ENCODE measurements at regions not wholly inside any gene's neighbourhood (a gene's known extent, or its start where the extent isn't known, plus 50 kb on each side); places are given as distances from the start of the nearest gene placed in this dataset.

DNA sequence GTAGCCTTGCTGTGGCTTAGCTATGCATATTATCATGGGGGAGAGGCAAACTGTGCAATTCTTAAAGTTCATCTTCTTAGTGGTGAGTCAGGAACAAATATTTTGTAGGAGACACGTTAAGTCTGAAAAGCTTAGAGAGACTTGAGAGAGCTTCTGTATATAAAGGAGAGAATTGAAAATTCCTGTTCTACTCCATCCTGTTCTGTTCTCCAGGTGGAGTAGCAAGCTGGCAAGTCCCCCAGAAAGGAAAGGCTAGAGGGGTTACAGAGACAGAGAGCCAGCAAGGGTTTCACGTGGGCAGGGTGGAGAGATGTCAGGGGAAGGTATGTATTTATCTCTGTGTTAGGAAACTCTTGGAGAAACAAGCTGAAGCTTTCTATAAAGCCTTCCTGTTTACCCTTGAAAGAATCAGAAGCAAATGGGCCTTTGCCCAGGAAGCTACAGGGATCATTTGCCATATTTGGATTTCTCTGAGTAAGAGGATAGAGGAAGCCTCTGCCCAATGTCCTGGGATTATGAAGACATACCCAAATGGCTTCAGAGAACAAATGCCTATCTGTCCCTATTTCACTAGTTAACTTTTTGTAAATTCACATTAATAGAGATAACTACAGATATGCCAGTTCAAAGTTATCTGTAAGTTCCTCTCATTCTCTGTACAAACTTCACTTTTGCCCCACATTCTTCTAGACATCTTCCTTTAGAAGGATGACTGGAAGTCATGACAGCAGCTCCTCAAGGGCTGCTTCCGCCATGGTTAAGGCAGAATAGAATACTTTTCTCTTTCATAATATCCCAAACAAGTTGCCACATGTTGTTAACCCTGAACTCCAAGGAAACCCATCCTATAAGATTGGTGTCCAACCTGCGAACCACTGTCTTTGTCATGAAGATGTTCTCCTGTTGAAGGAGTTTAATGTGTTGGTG is 126.7 kb upstream of the NEDD9 start:
- DNase-seq (ENCODE audit: low read depth in 2 of 2): no peak

DNA sequence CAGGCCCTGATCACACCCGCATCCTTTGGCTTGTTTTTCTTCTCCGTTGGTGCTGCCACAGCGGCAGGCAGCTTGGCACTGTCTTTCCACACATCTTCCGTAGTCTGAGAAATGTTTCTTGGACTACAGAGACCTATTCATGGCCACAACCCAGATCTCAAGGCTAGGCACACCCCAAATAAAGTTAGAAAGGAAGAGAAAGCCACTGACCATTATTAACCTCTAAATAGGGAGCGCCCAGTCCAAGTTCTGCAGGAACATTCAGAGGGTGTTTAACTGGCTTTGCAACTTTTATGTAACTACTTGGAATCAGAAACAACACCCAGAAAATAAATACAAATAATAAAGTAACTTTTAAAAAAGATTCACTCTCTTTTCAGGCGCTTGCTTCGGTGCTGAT is 124.8 kb upstream of the NEDD9 start:
- DNase-seq (ENCODE audit: low read depth in 2 of 2): no peak

DNA sequence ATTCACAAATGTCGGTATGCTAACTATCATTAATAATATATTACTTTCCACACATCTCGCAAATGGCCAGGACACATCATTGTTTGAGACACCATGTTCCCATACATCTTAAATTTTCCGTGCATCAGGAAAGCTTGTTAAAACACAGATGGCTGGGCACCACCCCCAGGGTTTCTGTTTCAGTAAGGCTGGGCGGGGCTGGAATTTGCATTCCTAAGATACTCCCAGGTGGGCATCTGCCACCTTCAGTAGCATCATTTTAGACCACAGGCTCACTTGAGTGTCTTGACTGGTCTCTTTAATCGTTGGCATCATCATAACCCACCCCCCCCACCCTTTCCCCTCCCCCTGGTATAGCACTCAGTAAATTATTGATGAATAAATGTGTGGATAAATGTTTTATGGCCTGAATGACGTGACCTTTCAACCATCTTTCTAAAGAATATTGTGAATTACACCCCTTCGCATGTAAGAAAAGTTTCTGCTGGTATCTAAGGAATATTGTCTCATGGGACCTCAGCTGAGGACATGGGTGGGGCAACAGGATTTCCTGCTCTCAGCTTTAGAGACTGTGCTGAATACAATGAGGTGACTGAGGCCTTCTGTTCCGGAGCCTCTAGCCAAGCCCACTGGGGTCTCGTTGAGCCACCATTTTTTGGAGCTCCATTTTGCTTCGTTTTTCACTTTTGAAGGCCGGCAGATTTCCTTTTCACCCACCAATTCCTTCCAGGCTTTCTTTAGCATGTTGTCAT is 124.1 kb upstream of the NEDD9 start:
- no peak for DNase-seq (ENCODE audit: low read depth in 2 of 2)

DNA sequence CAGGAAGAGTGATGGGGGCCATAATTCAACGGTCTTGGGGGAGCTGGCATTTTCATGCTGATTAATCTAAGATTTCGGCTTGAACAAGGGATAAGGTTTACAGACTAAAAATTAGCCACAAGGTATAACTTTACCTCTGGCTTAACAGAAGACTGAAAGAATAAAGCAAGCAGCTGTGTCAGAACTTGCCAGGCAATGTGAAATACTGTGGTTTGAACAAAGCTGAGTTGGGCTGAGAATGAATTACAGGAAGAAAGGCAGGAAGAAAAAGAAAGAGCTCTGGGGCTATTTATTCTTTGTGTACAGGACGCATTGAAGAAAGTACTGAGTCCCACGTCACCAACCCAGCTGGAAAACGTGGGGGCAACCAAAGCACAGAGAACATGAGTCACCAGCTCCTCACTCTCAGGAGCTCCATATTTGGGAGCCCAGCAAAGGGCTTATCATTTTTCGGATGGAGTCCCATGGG is 121.5 kb upstream of the NEDD9 start:
- no peak for DNase-seq (ENCODE audit: low read depth in 2 of 2)

DNA sequence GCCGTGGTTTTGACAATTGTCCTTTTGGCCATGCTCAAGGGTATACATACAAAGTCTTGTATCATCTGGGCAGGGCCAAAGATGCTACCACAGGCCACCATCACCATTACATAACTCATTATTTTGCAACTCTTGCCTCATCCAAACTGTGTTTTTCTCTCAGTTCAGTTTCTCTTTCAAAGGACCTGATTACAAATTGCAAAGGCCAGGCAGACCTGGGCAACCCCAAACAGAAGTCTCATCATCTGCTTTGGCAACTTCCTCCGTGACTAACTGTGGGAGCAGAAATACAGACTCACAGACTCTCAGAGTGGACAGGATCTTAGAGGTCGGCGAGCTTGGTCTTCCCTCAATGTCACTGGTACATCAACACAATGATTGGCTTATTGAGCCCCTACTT is 117.8 kb upstream of the NEDD9 start:
- no peak for DNase-seq (ENCODE audit: low read depth in 2 of 2)

DNA sequence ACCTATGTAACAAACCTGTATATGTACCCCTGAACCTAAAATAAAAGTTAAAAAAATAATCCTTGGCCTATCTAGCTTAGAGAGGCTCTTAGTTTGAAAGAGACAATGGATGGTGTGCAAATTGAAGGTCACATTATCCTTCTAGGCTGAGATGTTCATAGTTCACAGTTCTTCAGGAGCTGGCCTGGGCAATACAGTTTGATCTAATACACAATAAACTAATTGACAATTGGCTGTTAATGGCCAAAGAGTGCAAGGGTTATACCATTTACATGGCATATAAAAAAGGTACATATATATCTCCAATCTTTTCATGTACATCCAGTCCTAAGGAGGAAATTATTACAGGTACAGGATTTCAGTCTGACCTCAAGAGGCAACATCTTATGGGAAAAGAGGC is 117.4 kb upstream of the NEDD9 start:
- no peak for DNase-seq (ENCODE audit: low read depth in 2 of 2)

DNA sequence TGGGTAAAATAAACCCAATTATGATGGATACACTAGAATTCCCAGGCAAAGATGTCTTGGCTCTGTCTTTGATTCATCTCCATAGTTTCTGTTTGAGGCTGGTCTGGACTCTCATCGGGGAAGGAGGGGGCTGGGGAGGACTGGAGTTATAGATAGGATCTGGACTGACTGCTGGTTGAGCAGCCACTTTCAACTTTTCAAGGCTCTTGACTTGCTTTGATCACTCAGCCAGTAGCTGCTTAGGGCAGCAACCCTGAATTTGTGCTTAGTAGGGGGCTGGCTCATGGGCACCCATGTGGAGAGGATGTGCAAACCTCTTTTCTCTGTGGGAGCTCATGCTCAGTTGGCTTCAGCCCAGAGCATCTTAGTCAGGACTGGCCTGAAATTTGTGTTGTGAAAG is 114.0 kb upstream of the NEDD9 start:
- no peak for DNase-seq (ENCODE audit: low read depth in 2 of 2)

DNA sequence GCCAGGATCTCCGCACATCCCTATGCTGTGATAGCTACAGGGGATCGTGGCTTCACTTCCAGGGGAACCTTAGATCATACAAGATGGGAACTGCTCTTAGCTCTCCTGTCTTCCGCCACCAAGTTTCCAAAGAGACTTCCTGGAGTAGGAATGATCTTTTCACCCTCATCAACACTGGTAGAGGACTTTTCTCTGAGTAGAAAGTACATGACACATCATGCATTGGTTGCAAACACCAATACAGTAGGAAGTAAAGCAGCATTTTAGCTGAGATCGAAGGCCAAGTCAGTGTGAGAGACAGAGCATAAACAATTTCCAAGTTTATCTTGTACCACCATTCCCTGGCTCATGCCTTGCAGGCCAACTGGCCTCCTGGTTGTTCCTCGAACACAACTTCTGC is 113.1 kb upstream of the NEDD9 start:
- no peak for DNase-seq (ENCODE audit: low read depth in 2 of 2)

DNA sequence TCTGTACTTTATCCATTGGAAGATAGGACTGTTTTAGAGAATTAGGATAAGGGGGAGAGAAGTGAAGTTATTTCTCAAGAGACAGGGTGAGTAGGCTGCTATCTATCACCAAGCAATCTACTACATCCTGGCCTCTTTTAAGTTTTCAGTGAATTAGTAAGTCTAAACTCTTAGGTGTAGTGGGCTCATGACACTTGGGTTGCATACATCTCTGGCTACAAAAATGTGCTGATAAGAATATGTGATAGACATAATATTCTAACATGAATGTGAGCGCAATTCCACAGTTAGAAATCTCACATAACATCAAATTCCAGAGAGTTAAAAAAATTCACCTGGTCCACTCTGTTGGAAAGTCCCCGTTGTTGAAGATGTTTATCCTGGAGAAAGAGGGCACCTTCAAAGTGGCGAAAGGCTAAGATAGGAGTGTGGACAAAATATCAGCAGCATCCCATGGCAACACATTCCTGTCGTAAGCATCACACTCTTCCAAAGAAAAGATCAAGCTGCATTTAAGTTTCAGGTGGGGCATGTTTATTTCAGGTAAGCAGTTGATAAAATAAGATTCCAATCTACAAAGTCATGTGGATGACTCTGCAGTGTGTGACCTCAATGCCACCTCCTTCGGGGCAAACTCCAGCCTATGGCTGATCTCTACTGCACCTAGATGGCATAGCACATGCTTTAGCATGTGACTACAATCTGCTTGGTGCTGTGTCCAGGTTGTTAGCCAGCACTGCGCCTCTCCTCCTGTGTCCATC is 111.7 kb upstream of the NEDD9 start:
- no peak for DNase-seq (ENCODE audit: low read depth in 2 of 2)

DNA sequence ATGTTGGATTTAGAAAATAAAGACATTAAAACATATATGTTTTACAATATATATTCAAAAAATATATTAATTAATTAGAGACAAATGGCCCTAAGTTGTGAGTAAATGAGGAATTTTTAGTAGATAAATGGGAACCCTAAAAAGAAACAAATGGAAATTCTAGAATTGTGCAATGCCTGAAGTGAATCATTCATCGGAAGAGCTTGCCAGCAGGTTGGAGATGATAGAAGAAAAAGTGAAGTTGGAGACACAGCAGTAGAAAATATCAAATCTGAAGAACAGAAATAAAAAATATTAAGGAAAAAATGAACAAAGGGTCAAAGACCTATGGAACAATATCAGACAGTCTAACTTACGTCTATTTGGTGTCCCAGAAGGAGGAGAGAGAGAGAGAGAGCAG is 109.4 kb upstream of the NEDD9 start:
- no peak for DNase-seq (ENCODE audit: low read depth in 2 of 2)

DNA sequence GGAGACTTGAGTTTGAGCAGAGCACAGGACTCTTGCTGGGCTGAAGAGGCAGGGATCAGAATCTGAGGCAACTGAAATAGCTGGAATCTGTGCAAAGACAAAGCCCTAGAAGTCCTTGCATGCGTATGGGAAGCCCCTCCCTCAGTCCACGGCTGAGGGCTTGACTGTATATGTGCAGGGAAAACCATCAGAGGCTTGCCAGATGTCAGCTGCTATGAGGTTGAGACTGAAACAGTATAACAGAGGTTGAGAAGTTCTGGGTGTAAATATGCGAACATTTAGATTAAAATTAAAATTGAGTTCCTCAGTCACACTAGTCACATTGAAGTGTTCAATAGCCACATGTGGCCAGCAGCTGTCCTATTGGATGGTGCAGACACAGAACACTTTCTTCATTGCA is 108.8 kb upstream of the NEDD9 start:
- DNase-seq (ENCODE audit: low read depth in 2 of 2): no peak

DNA sequence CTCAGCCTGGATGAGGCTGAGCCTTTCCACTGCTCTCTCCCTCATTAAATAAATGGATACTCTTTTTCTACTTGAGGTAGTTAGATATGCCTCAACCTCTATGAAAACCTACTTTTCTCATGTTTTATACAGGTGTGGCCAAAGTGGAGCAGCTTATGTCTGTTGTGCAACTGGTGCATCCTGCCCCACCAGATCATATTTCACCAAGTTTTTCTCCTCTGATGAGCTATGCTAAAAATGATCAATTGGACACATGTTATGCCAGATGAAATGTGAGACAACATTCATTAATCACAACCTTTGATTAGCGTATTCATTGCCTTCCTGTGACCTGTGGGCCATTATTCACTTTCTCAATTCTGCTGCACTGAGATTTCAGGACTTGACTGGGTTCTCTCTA is 106.9 kb upstream of the NEDD9 start:
- DNase-seq (ENCODE audit: low read depth in 2 of 2): no peak

DNA sequence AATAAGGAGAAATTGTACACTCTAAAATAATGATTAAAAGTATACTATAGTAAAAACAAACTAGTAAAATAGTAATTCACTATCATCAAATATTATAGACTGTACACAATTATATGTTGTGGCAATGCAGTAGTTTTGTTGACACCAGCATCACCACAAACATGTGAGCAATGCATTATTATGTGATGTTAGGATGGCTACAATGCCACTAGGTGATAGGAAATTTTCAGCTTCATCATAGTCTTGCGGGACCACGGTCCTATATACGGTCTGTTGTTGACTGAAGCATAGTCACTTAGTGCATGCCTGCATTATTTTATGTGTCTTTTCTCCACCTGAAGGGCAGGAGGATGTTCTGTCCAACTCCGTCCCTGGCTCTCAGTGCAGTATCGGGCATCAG is 104.8 kb upstream of the NEDD9 start:
- DNase-seq (ENCODE audit: low read depth in 2 of 2): no peak

DNA sequence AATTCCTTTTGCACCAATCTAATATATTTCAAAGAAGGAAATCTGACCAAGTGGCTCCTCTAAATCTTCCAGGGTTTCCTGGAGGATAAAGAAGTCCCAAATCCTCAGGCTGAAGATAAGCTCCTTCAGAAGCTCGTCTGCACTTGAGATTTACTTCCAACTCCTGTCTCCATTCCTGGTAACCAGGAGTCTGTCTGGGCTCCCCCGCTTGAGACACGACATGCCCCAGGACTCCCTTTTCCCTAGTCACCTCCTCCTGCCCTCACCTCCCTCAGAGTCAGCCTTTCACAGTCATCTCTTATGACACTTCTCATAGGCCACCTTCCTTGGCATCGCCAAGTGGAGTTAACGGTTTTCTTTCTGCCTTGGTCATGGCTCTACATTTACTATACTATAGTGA is 103.4 kb upstream of the NEDD9 start:
- no peak for DNase-seq (ENCODE audit: low read depth in 2 of 2)

DNA sequence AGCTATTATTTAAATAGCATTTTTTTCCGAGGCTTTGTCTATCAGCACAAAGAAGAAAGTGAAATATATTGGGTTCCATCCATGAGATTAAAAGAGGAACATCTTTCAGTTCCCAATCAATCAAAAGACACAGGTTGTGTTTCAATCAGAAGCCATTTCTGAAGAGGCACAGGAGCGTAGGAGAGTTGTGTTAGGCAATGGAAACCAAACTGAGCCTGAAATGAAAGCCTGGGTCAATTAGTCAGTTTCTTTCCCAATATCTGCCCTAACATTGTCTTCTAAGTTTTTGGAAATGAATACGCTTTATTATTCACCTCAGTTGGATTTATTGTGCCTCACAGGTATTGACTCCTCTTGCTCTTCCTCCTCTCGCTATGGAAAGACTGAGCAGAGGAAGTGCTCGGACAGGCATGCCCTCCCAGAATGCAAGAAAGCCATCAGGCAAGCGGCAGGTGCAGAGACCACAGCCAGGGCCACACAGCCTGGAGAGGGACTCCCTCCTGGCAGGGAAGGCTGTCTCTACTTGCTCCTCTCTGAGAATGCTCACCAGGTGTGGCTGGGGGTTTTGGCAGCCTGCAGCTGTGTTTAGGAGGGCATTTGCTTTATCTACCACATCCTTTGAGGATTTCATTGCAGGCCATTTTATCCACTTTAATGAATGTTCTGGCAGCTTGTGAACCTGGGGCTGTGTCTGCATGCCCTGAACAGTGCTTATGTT is 100.8 kb upstream of the NEDD9 start:
- DNase-seq (ENCODE audit: low read depth in 2 of 2): no peak

DNA sequence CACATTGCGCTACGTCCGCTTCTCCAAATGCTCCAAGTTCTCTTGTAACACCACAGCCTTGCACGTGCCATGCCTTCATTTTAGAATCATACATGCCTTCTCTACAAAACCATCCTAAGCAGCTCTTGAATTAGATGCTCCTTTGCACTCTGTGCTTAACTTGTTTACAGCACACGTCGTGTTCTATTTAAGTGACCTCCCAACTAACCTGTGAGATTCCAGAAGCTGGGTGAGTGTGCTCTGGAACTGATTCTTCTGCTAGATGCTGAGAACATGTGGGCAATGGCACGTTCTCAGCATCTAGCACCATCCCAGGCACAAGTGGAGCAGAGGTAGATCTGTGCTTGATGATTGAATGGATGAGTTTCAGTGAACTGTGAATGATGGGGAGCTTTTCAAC is 100.0 kb upstream of the NEDD9 start:
- DNase-seq (ENCODE audit: low read depth in 2 of 2): no peak

DNA sequence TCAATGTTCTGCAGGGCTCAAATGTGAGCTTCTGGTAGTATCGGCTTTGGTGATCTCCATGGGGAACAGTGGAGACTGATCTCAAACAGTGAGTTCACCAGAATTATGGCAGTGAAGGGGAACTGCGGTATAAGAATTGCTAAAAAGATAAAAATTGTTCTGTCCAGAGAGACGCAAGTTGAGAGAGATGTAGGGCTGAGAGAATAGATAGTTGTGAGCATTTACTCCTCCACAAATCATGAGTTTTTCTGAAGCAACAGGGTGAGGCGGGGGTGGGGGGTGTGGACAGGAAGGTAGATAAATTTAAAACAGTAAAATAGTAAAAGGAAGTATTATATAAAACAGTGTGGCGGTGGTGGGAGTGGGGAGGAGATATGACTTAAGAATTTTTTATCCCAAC is 98.6 kb upstream of the NEDD9 start:
- no peak for DNase-seq (ENCODE audit: low read depth in 2 of 2)

DNA sequence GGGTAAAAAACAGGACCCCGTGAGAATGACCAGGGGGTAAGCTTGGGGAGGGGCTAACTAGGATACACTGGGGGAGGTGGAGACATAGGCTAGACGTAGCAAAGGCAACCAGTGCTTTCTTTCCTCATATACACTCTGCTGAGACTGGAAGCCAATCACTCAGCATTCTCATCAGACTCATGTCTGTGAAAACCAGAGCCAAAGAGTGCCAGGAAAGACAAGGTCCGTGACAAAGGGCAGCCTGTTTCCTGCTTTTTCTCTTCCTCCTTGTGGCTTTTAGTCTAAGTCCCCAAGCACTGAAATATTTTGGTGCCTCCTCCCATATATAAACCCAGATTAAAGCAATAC is 97.9 kb upstream of the NEDD9 start:
- DNase-seq (ENCODE audit: low read depth in 2 of 2): no peak

DNA sequence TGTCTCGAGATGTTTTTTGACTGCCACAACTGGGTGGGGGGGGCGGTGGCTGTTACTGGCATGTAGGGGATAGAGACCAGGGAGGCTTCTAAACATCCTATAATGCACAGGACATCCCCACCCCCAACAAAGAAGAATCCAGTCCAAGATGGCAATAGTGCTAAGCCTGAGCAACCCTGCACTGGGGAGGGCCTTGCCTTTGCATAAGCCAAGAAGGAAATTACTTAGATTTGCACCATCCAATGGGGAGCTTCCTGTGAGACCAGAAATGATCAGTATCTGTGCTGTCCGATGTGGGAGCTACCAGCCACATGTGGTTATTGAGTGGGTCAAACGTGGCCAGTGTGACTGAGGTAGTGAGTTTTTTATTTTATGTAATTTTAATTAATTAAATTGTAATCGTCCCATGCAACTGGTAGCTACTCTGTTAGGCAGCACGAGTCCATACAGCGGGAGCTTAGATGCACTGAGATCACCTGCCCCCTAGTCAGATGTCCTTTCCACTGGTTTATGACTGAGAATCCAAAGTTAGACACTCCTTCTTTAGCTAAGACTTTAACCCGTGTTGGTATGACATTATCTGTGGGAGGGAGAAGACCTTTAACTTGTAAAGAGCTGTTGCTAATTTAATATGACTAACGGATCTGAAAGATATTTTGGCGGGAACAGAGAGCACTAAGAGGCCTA is 97.4 kb upstream of the NEDD9 start:
- DNase-seq (ENCODE audit: low read depth in 2 of 2): no peak

DNA sequence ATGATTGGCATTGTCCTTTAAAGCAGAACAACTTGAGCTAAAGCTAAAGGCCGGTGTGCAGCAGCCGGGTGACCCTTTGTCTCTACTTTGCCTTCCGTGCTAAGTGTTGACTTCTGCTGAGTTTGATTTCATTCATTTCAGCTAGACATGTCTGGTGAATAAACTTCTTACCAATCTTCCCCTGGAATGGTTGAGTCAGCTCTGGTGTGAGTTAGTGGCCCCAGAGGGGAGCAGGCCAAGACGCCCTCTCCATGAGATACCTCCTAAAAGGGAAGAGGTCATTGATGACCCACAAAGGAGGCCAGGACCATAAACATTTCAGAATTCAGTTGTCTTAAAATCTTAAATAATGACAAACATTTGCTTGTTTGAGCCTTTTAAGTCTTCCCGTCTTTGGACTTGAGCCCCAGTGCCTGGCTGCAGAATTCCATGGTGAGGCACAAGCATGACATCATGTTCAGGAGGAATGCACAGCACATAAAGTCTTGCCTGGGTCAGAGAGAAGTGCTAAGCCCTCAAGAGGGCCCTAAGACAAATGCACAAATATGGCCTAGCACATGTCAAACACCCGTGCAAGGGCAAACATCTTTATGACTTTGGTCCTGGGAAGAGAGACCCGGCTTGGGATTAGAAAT is 96.3 kb upstream of the NEDD9 start:
- no peak for DNase-seq (ENCODE audit: low read depth in 2 of 2)

DNA sequence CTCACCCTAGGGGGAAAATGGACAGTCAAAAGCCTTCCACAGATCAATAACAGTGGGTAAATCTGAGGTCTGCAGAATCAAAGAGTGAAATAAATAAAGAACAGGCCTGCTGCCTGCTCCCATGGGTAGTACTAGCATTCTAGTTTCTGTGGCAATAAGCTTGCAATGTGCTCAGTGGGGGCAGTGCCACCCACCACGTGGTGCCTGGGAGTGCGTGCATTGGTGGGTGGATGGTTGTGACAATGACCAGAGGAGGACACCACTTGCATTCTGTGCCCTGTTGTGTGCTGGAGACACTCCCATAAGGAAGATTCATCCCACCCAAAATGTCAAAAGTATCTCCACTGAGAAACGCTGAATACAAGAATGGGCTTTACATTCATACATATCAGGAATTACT is 95.5 kb upstream of the NEDD9 start:
- no peak for DNase-seq (ENCODE audit: low read depth in 2 of 2)
